OCI-LY7 (cell line): ENCODE measurements at regions not wholly inside any gene's neighbourhood (a gene's known extent, or its start where the extent isn't known, plus 50 kb on each side); places are given as distances from the start of the nearest gene placed in this dataset.

Experiments used
- BruUV-seq: library from RNA; stranded (reverse); fragments of 400-500 nt; replicated peaks from 2 replicates; lab custom pipeline; 2021; lab: Mats Ljungman, UMichigan
- CTCF ChIA-PET: fragments of 300-600 bp; sonication (Branson Sonifier 250); formaldehyde crosslinking; loops from one replicate; lab custom pipeline; 2022; ENCODE audit warnings: antibody characterized with exemption; ENCODE audit not compliant: unreplicated experiment; lab: Charles Lee
- POLR2A ChIA-PET: fragments of 300-600 bp; sonication (Branson Sonifier 250); formaldehyde crosslinking; loops from one replicate; lab custom pipeline; 2022; ENCODE audit warnings: antibody characterized with exemption; lab: Charles Lee
- DNase-seq: peaks from one replicate; pipeline ENCODE4 v3.0.0-alpha.2; 2015; ENCODE audit warnings: low spot score
- H2AFZ ChIP-seq: fragments of 200-600 bp; sonication (generic), shearing (Covaris generic); 2 replicates; pipeline ENCODE4 v1.6.1; 2014; ENCODE audit warnings: mild to moderate bottlenecking, antibody characterized with exemption, low read length, moderate library complexity
- H3K27ac ChIP-seq: fragments of 200-600 bp; sonication (generic); 2 replicates; pipeline ENCODE4 v1.5.1; 2014; ENCODE audit warnings: mixed run types, low read depth, mild to moderate bottlenecking, moderate library complexity, low read length, inconsistent platforms; ENCODE audit not compliant: poor library complexity, severe bottlenecking
- H3K36me3 ChIP-seq: fragments of 200-600 bp; sonication (generic); 2 replicates; pipeline ENCODE4 v1.6.1; 2014; ENCODE audit warnings: mild to moderate bottlenecking, antibody characterized with exemption, low read length, moderate library complexity, mixed read lengths; ENCODE audit not compliant: insufficient read depth
- H3K4me1 ChIP-seq: fragments of 200-600 bp; sonication (generic); 2 replicates; pipeline ENCODE4 v1.5.1; 2014; ENCODE audit warnings: mild to moderate bottlenecking, low read length; ENCODE audit not compliant: insufficient read depth, poor library complexity, severe bottlenecking
- H3K4me2 ChIP-seq: fragments of 200-600 bp; sonication (generic); 2 replicates; pipeline ENCODE4 v1.6.1; 2014; ENCODE audit warnings: mild to moderate bottlenecking, low read length
- H3K4me3 ChIP-seq: fragments of 200-600 bp; sonication (generic); 2 replicates; pipeline ENCODE4 v1.5.1; 2014; ENCODE audit warnings: mild to moderate bottlenecking, low read depth, low read length; ENCODE audit not compliant: poor library complexity, severe bottlenecking
- H3K79me2 ChIP-seq: fragments of 200-600 bp; sonication (generic); 2 replicates; pipeline ENCODE4 v1.6.1; 2016; ENCODE audit warnings: low read depth, mild to moderate bottlenecking, low read length, moderate library complexity, mixed read lengths; ENCODE audit not compliant: insufficient read depth
- H3K9me2 ChIP-seq: fragments of 200-600 bp; sonication (generic); 2 replicates; pipeline ENCODE4 v1.6.1; 2016; ENCODE audit warnings: mild to moderate bottlenecking, low read length, mixed read lengths; ENCODE audit not compliant: insufficient read depth
- H3K9me3 ChIP-seq: fragments of 200-600 bp; sonication (generic); 2 replicates; pipeline ENCODE4 v1.6.1; 2014; ENCODE audit warnings: mild to moderate bottlenecking, mixed run types, low read length, mixed read lengths
- H4K20me1 ChIP-seq: fragments of 200-600 bp; sonication (generic); 2 replicates; pipeline ENCODE4 v1.6.1; 2014; ENCODE audit warnings: mild to moderate bottlenecking, antibody characterized with exemption, low read length, moderate library complexity, mixed read lengths; ENCODE audit not compliant: insufficient read depth
- EZH2phosphoT487 ChIP-seq: fragments of 200-600 bp; sonication (generic); IDR thresholded peaks from 2 replicates; pipeline ENCODE4 v1.6.1; 2018; ENCODE audit warnings: low read depth, borderline replicate concordance, mild to moderate bottlenecking, mixed run types, antibody characterized with exemption, low read length, moderate library complexity, mixed read lengths
- intact Hi-C: fragments of 100-400 bp; cut with micrococcal nuclease; formaldehyde crosslinking; loops from one replicate; pipeline ENCODE4 v1.10.0; 2022; ENCODE audit not compliant: unreplicated experiment
- TF ChIP-seq, protein P1 (sequence below): fragments of 200-600 bp; sonication (generic); conservative IDR thresholded peaks from 2 replicates; pipeline ENCODE4 v1.5.1; 2014; ENCODE audit warnings: mild to moderate bottlenecking, antibody characterized with exemption, low read length, moderate library complexity, mixed read lengths

DNA sequence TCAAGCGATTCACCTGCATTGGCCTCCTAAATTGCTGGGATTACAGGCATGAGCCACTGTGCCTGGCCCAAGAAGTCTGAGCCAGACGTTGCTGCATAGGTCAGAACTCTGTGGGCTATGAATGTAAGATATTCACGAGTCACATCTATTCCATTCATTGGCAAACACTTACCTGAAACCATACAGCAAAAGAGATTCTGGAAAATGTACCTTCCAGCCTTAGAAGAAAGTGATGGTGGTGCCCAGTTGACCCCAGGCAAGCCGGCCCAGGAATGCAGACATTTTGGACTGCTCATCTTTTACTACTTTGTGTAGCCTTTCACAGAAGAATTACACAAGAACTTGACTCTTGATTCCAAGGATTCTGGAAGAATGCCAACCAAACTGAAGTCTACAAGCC, 135.6 kb upstream of the N4BP1 start:
- ChIA-PET CTCF (no interaction called here), POLR2A (no interaction called here)
- no peak overlapping the region for H3K4me3 ChIP-seq
- intact Hi-C loops = no loop called here
- no peaks in the 10 kb centered on the region for H3K9me3 ChIP-seq
- BruUV-seq = no TSS peak
- no peaks in the 10 kb centered on the region for H3K4me1 ChIP-seq
- DNase-seq = no peak
- no peaks in the 10 kb centered on the region for H3K79me2 ChIP-seq
- H2AFZ ChIP-seq = no peak overlapping the region
- H3K27ac ChIP-seq = no peak overlapping the region
- H3K36me3 ChIP-seq = no peaks in the 10 kb centered on the region
- no peaks in the 10 kb centered on the region for H4K20me1 ChIP-seq
- H3K4me2 ChIP-seq = no peak overlapping the region
- TF ChIP-seq, protein P1, sequence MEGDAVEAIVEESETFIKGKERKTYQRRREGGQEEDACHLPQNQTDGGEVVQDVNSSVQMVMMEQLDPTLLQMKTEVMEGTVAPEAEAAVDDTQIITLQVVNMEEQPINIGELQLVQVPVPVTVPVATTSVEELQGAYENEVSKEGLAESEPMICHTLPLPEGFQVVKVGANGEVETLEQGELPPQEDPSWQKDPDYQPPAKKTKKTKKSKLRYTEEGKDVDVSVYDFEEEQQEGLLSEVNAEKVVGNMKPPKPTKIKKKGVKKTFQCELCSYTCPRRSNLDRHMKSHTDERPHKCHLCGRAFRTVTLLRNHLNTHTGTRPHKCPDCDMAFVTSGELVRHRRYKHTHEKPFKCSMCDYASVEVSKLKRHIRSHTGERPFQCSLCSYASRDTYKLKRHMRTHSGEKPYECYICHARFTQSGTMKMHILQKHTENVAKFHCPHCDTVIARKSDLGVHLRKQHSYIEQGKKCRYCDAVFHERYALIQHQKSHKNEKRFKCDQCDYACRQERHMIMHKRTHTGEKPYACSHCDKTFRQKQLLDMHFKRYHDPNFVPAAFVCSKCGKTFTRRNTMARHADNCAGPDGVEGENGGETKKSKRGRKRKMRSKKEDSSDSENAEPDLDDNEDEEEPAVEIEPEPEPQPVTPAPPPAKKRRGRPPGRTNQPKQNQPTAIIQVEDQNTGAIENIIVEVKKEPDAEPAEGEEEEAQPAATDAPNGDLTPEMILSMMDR = no peak
- TF ChIP-seq EZH2phosphoT487 = no peak
- H3K9me2 ChIP-seq = no peaks in the 10 kb centered on the region

DNA sequence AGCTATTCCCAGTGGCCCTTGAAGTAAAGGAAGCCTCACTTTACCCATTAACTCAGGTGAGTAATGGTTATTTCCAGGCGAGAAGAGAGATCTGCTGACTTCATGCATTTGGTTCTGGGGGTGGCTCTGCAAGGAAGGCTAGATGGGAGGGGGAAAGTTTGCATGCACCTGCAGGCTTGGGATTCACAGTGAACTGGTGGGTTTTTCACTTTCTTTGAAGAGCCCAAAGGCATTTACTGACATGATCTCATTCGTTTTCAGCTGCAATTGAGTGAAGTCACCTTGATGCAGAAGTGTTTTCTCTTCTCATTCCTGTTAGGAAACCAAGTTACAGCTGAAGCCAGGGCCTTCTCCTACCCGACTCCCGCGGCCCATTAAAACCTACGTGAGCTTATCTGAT, 131.0 kb upstream of the N4BP1 start:
- intact Hi-C loops = no loop called here
- Histone ChIP-seq H3K9me3 (no peaks in the 10 kb centered on the region), H3K27ac (no peak overlapping the region), H2AFZ (no peak overlapping the region), H3K79me2 (no peaks in the 10 kb centered on the region), H4K20me1 (no peaks in the 10 kb centered on the region), H3K9me2 (no peaks in the 10 kb centered on the region), H3K36me3 (no peaks in the 10 kb centered on the region), H3K4me3 (no peak overlapping the region), H3K4me2 (no peak overlapping the region), H3K4me1 (no peaks in the 10 kb centered on the region)
- ChIA-PET POLR2A (interaction anchor here (1.1 kb wide), 1 partner anchor 446 kb away, joined by 3 read pairs; no protein-coding TSS in a partner anchor), CTCF (no interaction called here)
- TF ChIP-seq, protein P1 = no peak
- TF ChIP-seq EZH2phosphoT487 = no peak
- no peak for DNase-seq
- BruUV-seq = no TSS peak

DNA sequence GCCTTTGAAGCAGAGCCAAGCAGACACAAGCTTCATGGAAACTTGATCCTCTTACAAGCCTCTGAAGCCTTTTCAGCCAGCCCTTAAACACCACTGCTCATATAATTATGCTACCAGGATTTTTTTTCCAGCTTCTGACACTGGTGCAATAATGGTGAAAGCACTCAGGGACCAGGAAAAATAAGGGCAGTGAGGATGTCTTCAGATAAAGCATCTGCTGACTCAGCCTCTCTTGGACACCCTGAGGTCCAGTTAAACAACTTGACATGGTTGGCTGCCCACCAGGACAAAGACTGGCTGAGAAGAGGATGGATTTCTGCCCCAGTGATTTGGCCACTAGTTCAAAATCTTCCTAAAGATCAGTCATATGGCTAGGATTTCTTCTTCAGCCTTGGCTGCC, 124.2 kb upstream of the N4BP1 start:
- Histone ChIP-seq H3K4me3 (no peak overlapping the region), H3K27ac (no peak overlapping the region), H3K4me2 (no peak overlapping the region), H2AFZ (no peak overlapping the region), H4K20me1 (no peaks in the 10 kb centered on the region), H3K9me2 (no peaks in the 10 kb centered on the region), H3K4me1 (no peaks in the 10 kb centered on the region), H3K9me3 (no peaks in the 10 kb centered on the region), H3K36me3 (no peaks in the 10 kb centered on the region), H3K79me2 (no peaks in the 10 kb centered on the region)
- BruUV-seq = no TSS peak
- TF ChIP-seq, protein P1 = no peak
- no peak for TF ChIP-seq EZH2phosphoT487
- no peak for DNase-seq
- intact Hi-C loops = no loop called here
- ChIA-PET CTCF (no interaction called here), POLR2A (no interaction called here)
